SK-N-SH treated with all-trans-retinoic acid at 6 μM for 48 hours (cell line): ENCODE measurements at regions not wholly inside any gene's neighbourhood (a gene's known extent, or its start where the extent isn't known, plus 50 kb on each side); places are given as distances from the start of the nearest gene placed in this dataset.

Source experiments
- ARNTL ChIP-seq: fragments of 450-650 bp; formaldehyde crosslinking; IDR thresholded peaks from 2 replicates; pipeline ENCODE4 v1.5.0; 2020; ENCODE audit warnings: low read depth, mild to moderate bottlenecking, moderate library complexity, borderline replicate concordance
- CSDC2 ChIP-seq: fragments of 250-450 bp; sonication (Bioruptor Pico); IDR thresholded peaks from 2 replicates; pipeline ENCODE4 v1.5.0; 2020; ENCODE audit warnings: mild to moderate bottlenecking, moderate library complexity
- GLIS3 ChIP-seq: fragments of 250-450 bp; sonication (Bioruptor Pico); IDR thresholded peaks from 2 replicates; pipeline ENCODE4 v1.5.0; 2020; ENCODE audit warnings: mild to moderate bottlenecking, moderate library complexity
- RARB ChIP-seq: fragments of 250-450 bp; sonication (Bioruptor Pico); IDR thresholded peaks from 2 replicates; pipeline ENCODE4 v1.8.0; 2021; ENCODE audit warnings: mild to moderate bottlenecking, moderate library complexity
- ZNF565 ChIP-seq: fragments of 450-650 bp; formaldehyde crosslinking; conservative IDR thresholded peaks from 2 replicates; pipeline ENCODE4 v1.5.0; 2020; ENCODE audit warnings: low read depth, mild to moderate bottlenecking, moderate library complexity
- ZNF8 ChIP-seq: fragments of 450-650 bp; formaldehyde crosslinking; IDR thresholded peaks from 2 replicates; pipeline ENCODE4 v1.5.0; 2020; ENCODE audit warnings: mild to moderate bottlenecking, moderate library complexity

DNA sequence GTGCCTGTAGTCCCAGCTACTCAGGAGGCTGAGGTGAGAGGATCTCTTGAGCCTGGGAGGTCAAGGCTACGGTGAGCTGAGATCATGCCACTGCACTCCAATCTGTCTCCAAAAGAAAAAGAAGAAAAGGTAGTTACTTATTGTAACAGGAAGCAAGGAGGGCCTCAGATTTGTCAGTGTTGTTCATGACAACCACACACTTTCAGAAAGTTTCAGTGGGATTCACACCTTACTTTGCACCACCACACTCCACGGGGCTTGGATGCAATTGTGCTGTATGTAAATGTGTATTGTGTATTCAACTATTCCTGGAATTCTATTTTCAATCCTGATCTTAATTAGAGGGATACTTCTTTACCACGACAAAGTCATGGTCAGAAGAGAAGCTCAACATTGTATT lies 142.6 kb downstream of the ELOVL4 start:
- TF ChIP-seq ZNF565 (CRISPR knock-in tag) (no peak), ARNTL (CRISPR knock-in tag) (no peak), GLIS3 (CRISPR knock-in tag) (no peak), CSDC2 (CRISPR knock-in tag) (no peak), RARB (CRISPR knock-in tag) (no peak), ZNF8 (no peak)
